Suprapubic skin (tissue), 4 donors: ENCODE measurements at regions not wholly inside any gene's neighbourhood (a gene's known extent, or its start where the extent isn't known, plus 50 kb on each side); places are given as distances from the start of the nearest gene placed in this dataset.

Experiments used
- POLR2A ChIP-seq, 2 donors: fragments of 450-650 bp; IDR thresholded peaks; one replicate each; pipeline ENCODE4 v1.6.1; 2017; ENCODE audit warnings: antibody characterized with exemption in 2 of 2, mild to moderate bottlenecking in 2 of 2, moderate library complexity in 2 of 2
- POLR2AphosphoS5 ChIP-seq, 3 donors: sonication (generic); formaldehyde crosslinking; IDR thresholded peaks; one replicate each; pipeline ENCODE4 v1.6.1; 2017; ENCODE audit warnings: antibody characterized with exemption in 3 of 3
- TF ChIP-seq, protein P1 (sequence below), 2 donors: fragments of 200-600 bp in 1 of 2; fragments of 450-650 bp in 1 of 2; sonication (generic) in 1 of 2; IDR thresholded peaks; one replicate each; pipeline ENCODE4 v1.5.1; 2016 to 2019; ENCODE audit warnings: antibody characterized with exemption in 2 of 2, mild to moderate bottlenecking in 1 of 2, moderate library complexity in 1 of 2

DNA sequence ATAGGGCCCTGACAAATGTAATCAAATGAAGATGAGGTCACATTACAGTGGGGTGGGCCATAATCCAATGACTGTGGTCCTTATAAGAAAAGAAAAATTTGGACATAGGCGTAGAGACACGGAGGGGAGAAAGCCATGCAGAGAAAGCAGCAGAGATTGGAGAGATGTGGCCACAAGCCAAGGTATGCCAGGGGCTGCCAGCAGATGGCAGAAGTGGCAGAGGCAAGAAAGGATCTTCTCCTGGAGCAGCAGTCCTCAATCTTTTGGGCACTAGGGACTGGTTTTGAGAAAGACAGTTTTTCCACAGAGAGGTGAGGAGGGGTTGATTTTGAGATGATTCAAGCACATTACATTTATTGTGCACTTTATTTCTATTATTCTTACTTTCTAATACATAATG is 355.1 kb downstream of the NPHP4 start:
- no peak for TF ChIP-seq POLR2A (IDR thresholded peaks at IDR 0.05)
- TF ChIP-seq, protein P1, sequence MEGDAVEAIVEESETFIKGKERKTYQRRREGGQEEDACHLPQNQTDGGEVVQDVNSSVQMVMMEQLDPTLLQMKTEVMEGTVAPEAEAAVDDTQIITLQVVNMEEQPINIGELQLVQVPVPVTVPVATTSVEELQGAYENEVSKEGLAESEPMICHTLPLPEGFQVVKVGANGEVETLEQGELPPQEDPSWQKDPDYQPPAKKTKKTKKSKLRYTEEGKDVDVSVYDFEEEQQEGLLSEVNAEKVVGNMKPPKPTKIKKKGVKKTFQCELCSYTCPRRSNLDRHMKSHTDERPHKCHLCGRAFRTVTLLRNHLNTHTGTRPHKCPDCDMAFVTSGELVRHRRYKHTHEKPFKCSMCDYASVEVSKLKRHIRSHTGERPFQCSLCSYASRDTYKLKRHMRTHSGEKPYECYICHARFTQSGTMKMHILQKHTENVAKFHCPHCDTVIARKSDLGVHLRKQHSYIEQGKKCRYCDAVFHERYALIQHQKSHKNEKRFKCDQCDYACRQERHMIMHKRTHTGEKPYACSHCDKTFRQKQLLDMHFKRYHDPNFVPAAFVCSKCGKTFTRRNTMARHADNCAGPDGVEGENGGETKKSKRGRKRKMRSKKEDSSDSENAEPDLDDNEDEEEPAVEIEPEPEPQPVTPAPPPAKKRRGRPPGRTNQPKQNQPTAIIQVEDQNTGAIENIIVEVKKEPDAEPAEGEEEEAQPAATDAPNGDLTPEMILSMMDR (IDR thresholded peaks at IDR 0.05): peak; percentile 16 to 66
- no peak for TF ChIP-seq POLR2AphosphoS5 (IDR thresholded peaks at IDR 0.05)
